GM23338 (cell line): ENCODE measurements at regions not wholly inside any gene's neighbourhood (a gene's known extent, or its start where the extent isn't known, plus 50 kb on each side); places are given as distances from the start of the nearest gene placed in this dataset.

Experiments used
- EZH2 ChIP-seq: fragments of 200-600 bp; sonication (generic); IDR thresholded peaks from one replicate; pipeline ENCODE4 v1.8.0; 2017; ENCODE audit warnings: antibody characterized with exemption, mild to moderate bottlenecking, low read depth; ENCODE audit not compliant: unreplicated experiment
- EZH2phosphoT487 ChIP-seq: fragments of 200-600 bp; sonication (generic); IDR thresholded peaks from one replicate; pipeline ENCODE4 v1.8.1; 2018; ENCODE audit warnings: antibody characterized with exemption; ENCODE audit not compliant: unreplicated experiment
- JUNB ChIP-seq: IDR thresholded peaks from one replicate; pipeline ENCODE4 v1.6.1; 2016; ENCODE audit warnings: antibody characterized with exemption; ENCODE audit not compliant: unreplicated experiment
- POLR2AphosphoS5 ChIP-seq: IDR thresholded peaks from 2 replicates; pipeline ENCODE4 v1.6.1; 2016; ENCODE audit warnings: antibody characterized with exemption, low read depth
- ZNF331 ChIP-seq: fragments of 250-450 bp; sonication (Bioruptor Pico); IDR thresholded peaks from 2 replicates; pipeline ENCODE4 v1.5.0; 2020; ENCODE audit warnings: low read depth, mild to moderate bottlenecking, moderate library complexity
- TF ChIP-seq, protein P1 (sequence below): IDR thresholded peaks from one replicate; pipeline ENCODE4 v1.6.1; 2018; ENCODE audit warnings: antibody characterized with exemption; ENCODE audit not compliant: unreplicated experiment
- TF ChIP-seq, protein P2 (sequence below), 2 experiments: fragments of 200-600 bp in 1 of 2; sonication (generic) in 1 of 2; conservative IDR thresholded peaks; 2 replicates each; pipeline versions ENCODE4 v1.5.1 to v1.6.1; 2016 to 2017; ENCODE audit warnings: antibody characterized with exemption in 2 of 2, low read depth in 2 of 2, mild to moderate bottlenecking in 2 of 2, moderate library complexity in 1 of 2

DNA sequence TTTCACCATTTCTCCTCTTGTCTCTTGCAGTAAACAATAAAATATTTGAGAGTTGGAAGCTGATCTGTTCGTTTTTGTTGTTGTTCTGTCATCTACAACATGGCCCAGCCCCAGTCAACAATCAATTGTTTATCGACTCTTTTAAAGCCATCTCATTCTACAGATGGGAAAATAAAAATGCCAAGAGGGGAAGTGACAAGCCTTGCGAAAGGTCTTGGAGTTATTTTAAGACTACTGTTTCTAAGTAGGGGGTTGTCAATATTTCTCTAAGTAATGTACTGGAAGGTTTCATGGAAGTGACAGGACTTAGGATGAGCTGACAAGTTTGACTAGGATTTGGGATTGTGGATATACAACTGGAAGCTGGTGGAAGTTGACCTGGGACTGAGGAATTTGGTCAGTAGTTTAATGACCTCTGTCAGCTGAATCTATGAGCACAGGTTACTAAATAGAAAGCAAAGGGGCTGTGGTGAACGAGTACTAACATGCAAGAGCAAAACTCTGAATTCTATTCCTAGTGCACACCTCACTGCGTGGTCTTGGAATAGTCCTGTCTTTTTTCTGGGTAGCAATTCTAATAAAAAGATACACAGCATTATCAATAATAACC lies 57.5 kb upstream of the ADRB2 start:
- TF ChIP-seq EZH2phosphoT487 (no peak), ZNF331 (no peak), JUNB (no peak), EZH2 (no peak), POLR2AphosphoS5 (no peak)
- TF ChIP-seq, protein P1, sequence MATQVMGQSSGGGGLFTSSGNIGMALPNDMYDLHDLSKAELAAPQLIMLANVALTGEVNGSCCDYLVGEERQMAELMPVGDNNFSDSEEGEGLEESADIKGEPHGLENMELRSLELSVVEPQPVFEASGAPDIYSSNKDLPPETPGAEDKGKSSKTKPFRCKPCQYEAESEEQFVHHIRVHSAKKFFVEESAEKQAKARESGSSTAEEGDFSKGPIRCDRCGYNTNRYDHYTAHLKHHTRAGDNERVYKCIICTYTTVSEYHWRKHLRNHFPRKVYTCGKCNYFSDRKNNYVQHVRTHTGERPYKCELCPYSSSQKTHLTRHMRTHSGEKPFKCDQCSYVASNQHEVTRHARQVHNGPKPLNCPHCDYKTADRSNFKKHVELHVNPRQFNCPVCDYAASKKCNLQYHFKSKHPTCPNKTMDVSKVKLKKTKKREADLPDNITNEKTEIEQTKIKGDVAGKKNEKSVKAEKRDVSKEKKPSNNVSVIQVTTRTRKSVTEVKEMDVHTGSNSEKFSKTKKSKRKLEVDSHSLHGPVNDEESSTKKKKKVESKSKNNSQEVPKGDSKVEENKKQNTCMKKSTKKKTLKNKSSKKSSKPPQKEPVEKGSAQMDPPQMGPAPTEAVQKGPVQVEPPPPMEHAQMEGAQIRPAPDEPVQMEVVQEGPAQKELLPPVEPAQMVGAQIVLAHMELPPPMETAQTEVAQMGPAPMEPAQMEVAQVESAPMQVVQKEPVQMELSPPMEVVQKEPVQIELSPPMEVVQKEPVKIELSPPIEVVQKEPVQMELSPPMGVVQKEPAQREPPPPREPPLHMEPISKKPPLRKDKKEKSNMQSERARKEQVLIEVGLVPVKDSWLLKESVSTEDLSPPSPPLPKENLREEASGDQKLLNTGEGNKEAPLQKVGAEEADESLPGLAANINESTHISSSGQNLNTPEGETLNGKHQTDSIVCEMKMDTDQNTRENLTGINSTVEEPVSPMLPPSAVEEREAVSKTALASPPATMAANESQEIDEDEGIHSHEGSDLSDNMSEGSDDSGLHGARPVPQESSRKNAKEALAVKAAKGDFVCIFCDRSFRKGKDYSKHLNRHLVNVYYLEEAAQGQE, result no peak
- TF ChIP-seq, protein P2, sequence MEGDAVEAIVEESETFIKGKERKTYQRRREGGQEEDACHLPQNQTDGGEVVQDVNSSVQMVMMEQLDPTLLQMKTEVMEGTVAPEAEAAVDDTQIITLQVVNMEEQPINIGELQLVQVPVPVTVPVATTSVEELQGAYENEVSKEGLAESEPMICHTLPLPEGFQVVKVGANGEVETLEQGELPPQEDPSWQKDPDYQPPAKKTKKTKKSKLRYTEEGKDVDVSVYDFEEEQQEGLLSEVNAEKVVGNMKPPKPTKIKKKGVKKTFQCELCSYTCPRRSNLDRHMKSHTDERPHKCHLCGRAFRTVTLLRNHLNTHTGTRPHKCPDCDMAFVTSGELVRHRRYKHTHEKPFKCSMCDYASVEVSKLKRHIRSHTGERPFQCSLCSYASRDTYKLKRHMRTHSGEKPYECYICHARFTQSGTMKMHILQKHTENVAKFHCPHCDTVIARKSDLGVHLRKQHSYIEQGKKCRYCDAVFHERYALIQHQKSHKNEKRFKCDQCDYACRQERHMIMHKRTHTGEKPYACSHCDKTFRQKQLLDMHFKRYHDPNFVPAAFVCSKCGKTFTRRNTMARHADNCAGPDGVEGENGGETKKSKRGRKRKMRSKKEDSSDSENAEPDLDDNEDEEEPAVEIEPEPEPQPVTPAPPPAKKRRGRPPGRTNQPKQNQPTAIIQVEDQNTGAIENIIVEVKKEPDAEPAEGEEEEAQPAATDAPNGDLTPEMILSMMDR (conservative IDR thresholded peaks at IDR 0.05; ENCODE audit: low read depth in 2 of 2), result no peak
